WI38 (cell line): ENCODE measurements at regions not wholly inside any gene's neighbourhood (a gene's known extent, or its start where the extent isn't known, plus 50 kb on each side); places are given as distances from the start of the nearest gene placed in this dataset.

Experiments
- H3K4me3 ChIP-seq: 2 replicates; pipeline ENCODE4 v1.5.1; 2011; ENCODE audit warnings: low read depth, mild to moderate bottlenecking, control low read depth, low read length
- CTCF ChIP-seq: IDR thresholded peaks from 2 replicates; pipeline ENCODE4 v1.5.1; 2012; ENCODE audit warnings: low read depth, mild to moderate bottlenecking, control low read depth, low read length

DNA sequence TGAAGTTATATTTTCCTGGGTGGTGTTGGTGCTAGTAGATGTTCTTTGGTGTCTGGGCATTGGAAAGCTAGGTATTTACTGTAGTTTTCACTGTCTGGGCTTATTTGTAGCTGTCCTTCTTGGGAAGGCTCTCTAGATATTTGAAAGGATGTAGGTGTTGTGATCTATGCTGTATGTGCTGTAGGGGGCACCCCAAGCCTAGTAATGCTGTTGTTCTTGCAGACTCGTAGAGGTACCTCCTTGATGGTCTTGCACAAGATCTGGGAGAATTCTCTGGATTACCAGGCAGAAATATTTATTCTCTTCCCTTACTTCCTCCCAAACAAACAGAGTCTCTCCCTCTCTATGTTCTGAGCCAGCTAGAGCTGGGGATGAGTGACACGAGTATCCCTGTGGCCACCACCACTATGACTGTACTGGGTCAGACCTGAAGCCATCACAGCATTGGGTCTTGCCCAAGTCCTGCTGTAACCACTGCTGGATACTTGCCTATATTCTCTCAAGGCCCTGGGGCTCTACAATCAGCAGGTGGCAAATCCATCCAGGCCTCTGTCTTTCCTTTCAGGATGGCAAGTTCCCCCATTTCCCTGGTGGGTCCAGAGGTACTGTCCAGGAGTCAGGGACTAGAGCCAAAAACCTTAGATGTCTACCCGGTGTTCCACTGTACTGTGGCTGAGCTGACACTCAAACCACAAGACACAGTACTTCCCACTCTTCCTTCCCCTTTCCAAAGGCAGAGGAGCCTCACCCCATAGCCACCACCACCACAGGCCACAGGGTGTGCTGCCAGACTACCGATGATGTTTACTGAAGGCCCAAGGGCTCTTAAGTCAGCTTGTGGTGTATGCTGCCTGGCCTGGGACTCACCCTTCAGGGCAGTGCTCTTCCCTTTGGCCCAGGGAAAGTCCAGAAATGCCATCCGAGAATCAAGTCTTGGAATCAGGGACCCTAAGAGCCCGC lies 195.2 kb upstream of the DPPA4 start:
- peak; percentile 53; the same call in 1 of the 2 replicates for TF ChIP-seq CTCF

GRCh38 chr3:109545746-109546145 lies 208.4 kb upstream of the DPPA4 start:
- no peak for TF ChIP-seq CTCF

More for the DNA sequence above, 195.2 kb upstream of the DPPA4 start:
- no peak overlapping the region for H3K4me3 ChIP-seq

DNA sequence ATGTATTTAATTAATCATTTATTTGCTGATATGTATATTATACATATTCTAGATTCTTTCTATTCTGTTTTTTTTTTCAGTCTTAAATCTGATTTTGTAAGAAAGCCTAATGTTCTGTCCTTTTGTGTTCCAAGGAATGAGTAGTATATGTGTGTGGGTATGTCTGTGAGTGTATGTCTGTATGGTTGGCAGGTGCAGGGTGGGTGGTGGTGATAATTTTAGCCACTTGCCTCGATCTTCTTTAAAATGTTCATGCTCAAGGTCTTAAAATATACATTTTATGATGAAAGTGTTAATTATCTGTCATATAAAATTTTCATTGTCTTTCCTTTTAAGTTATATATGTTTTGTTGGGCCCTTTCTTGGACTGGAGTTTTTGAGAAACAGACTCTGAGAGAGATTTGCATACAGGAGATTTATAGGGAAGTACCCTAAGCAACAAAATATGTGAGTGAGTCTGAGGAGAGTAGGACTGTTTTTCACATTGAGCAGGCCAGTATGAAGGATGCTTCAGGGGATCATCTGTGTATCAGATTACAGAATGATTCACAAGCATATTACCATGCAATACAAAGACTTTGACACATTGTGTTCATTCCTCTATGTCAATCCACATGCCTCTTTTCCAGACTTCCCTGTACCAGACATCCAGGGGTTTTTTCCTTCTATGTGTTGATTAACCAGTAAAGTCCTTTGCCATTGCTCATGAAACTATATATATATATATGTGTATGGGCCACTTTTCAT lies 211.0 kb upstream of the DPPA4 start:
- TF ChIP-seq CTCF = no peak
- no peak overlapping the region for H3K4me3 ChIP-seq

More at GRCh38 chr3:109545746-109546145, 208.4 kb upstream of the DPPA4 start:
- no peak overlapping the region for H3K4me3 ChIP-seq

GRCh38 chr3:109553591-109554371 lies 216.4 kb upstream of the DPPA4 start:
- TF ChIP-seq CTCF = no peak
- no peak overlapping the region for H3K4me3 ChIP-seq

- no peak overlapping the region for H3K4me3 ChIP-seq
- TF ChIP-seq CTCF = no peak
These were observed 222.0 kb upstream of the DPPA4 start for GRCh38 chr3:109559389-109559788.

DNA sequence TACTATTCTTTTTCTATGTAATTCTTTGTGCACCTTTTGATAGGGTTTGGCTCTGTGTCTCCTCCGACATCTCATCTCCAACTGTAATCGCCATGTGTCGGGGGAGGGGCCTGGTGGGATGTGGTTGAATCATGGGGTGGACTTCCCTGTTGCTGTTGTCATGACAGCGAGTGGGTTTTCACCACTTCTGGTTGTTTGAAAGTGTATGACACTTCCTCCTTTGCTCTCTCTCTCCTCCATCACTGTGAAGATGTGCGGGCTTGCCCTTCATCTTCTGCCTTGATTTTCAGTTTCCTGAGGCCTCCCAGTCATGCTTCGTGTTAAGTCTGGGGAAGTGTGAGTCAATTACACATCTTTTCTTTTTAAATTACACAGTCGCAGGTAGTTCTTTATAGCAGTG lies 225.8 kb upstream of the DPPA4 start:
- no peak for TF ChIP-seq CTCF
- H3K4me3 ChIP-seq = no peak overlapping the region
